Epithelial cell of esophagus (primary cell): ENCODE measurements at regions not wholly inside any gene's neighbourhood (a gene's known extent, or its start where the extent isn't known, plus 50 kb on each side); places are given as distances from the start of the nearest gene placed in this dataset.

Experiments
- DNase-seq: peaks from one replicate; pipeline ENCODE4 v3.0.0; 2010; ENCODE audit warnings: low read depth
- H3K4me3 ChIP-seq: 2 replicates; pipeline ENCODE4 v1.5.1; 2011; ENCODE audit warnings: mild to moderate bottlenecking, low read length, control low read depth
- TF ChIP-seq, protein P1 (sequence below): IDR thresholded peaks from 2 replicates; pipeline ENCODE4 v1.5.1; 2011; ENCODE audit warnings: low read depth, mild to moderate bottlenecking, low read length, control low read depth, inconsistent platforms; ENCODE audit not compliant: insufficient read depth; ENCODE audit errors: missing control alignments

GRCh38 chr6:6790891-6791290 lies 202.4 kb downstream of the LY86 start:
- DNase-seq = peak; percentile 92
- TF ChIP-seq, protein P1, sequence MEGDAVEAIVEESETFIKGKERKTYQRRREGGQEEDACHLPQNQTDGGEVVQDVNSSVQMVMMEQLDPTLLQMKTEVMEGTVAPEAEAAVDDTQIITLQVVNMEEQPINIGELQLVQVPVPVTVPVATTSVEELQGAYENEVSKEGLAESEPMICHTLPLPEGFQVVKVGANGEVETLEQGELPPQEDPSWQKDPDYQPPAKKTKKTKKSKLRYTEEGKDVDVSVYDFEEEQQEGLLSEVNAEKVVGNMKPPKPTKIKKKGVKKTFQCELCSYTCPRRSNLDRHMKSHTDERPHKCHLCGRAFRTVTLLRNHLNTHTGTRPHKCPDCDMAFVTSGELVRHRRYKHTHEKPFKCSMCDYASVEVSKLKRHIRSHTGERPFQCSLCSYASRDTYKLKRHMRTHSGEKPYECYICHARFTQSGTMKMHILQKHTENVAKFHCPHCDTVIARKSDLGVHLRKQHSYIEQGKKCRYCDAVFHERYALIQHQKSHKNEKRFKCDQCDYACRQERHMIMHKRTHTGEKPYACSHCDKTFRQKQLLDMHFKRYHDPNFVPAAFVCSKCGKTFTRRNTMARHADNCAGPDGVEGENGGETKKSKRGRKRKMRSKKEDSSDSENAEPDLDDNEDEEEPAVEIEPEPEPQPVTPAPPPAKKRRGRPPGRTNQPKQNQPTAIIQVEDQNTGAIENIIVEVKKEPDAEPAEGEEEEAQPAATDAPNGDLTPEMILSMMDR = no peak
- H3K4me3 ChIP-seq = no peak overlapping the region

- DNase-seq = peak; percentile 58
- TF ChIP-seq, protein P1 = no peak
- no peak overlapping the region for H3K4me3 ChIP-seq
Measured at GRCh38 chr6:6793388-6794250, 205.1 kb downstream of the LY86 start.

GRCh38 chr6:6795393-6795792 lies 206.9 kb downstream of the LY86 start:
- TF ChIP-seq, protein P1 = no peak
- H3K4me3 ChIP-seq = no peak overlapping the region

DNA sequence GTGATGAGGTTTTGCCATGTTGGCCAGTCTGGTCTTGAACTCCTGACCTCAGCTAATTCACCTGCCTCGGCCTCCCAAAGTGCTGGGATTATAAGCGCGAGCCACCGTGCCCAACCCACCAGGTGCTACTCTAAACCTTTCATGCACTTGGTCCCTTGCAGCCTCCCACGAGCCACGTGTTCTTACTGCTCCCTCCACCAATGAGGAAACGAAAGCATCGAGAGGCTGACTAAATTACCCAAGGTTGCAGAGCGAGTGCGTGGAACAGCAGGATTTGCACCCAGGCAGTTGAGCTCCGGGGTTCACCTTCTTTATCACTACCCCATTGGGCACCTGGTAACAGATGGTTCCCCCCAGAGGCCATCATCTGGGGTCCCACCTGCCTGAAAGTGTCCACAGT lies 208.3 kb downstream of the LY86 start:
- DNase-seq = no peak
- TF ChIP-seq, protein P1 = no peak
- no peak overlapping the region for H3K4me3 ChIP-seq

More at GRCh38 chr6:6795393-6795792, 206.9 kb downstream of the LY86 start:
- peak; percentile 38 for DNase-seq

GRCh38 chr6:6798448-6798860 lies 209.9 kb downstream of the LY86 start:
- TF ChIP-seq, protein P1 = no peak
- no peak overlapping the region for H3K4me3 ChIP-seq
- no peak for DNase-seq

DNA sequence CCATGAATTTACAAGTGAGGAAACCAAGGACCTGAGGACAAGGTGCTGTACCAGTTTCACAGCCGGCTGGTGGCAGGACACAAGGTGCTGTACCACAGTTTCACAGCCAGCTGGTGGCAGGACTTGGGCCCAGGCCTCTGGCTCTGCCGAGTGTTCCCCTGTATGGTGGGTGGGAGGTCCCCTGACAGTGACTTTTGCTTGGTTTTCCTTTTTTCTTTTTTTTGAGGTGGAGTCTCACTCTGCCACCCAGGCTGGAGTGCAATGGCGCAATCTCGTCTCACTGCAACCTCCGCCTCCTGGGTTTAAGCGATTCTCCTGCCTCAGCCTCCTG lies 212.4 kb downstream of the LY86 start:
- H3K4me3 ChIP-seq = no peak overlapping the region
- TF ChIP-seq, protein P1 = no peak
- DNase-seq = no peak
